Smooth muscle cell (in vitro differentiated cells): ENCODE measurements at regions not wholly inside any gene's neighbourhood (a gene's known extent, or its start where the extent isn't known, plus 50 kb on each side); places are given as distances from the start of the nearest gene placed in this dataset.

Experiments
- DNase-seq: peaks from one replicate; lab custom pipeline; 2025; ENCODE audit not compliant: unreplicated experiment; lab: John Stamatoyannopoulos, UW
- H2AFZ ChIP-seq: fragments of 200-600 bp; sonication (generic); 2 replicates; pipeline ENCODE4 v1.6.0; 2016; ENCODE audit warnings: antibody characterized with exemption, low read depth, mild to moderate bottlenecking
- H3F3A ChIP-seq: fragments of 200-600 bp; sonication (generic); 2 replicates; pipeline ENCODE4 v1.6.0; 2017; ENCODE audit warnings: antibody characterized with exemption, low read depth
- H3K27ac ChIP-seq: fragments of 200-600 bp; sonication (generic); 2 replicates; pipeline ENCODE4 v1.5.1; 2016; ENCODE audit warnings: low read depth, mild to moderate bottlenecking
- H3K27me3 ChIP-seq: fragments of 200-600 bp; sonication (generic); 2 replicates; pipeline ENCODE4 v1.6.1; 2016; ENCODE audit warnings: low read depth, mild to moderate bottlenecking
- H3K36me3 ChIP-seq: fragments of 200-600 bp; sonication (generic); 2 replicates; pipeline ENCODE4 v1.5.1; 2016; ENCODE audit warnings: low read depth
- H3K4me1 ChIP-seq: fragments of 200-600 bp; sonication (generic); 2 replicates; pipeline ENCODE4 v1.5.1; 2016; ENCODE audit warnings: low read depth
- H3K4me2 ChIP-seq: fragments of 200-600 bp; sonication (generic); 2 replicates; pipeline ENCODE4 v1.6.0; 2016; ENCODE audit warnings: mild to moderate bottlenecking
- H3K4me3 ChIP-seq: fragments of 200-600 bp; sonication (generic); 2 replicates; pipeline ENCODE4 v1.5.1; 2016; ENCODE audit warnings: mild to moderate bottlenecking
- H3K79me2 ChIP-seq: fragments of 200-600 bp; sonication (generic); 2 replicates; pipeline ENCODE4 v1.6.0; 2016; ENCODE audit warnings: low read depth, mild to moderate bottlenecking
- H3K9ac ChIP-seq: fragments of 200-600 bp; sonication (generic); 2 replicates; pipeline ENCODE4 v1.6.0; 2016; ENCODE audit warnings: low read depth
- H3K9me3 ChIP-seq: fragments of 200-600 bp; sonication (generic); replicated peaks from 2 replicates; pipeline ENCODE4 v1.5.1; 2016; ENCODE audit warnings: low read depth
- H4K20me1 ChIP-seq: fragments of 200-600 bp; sonication (generic); 2 replicates; pipeline ENCODE4 v1.6.0; 2016; ENCODE audit warnings: low read depth
- CTCF ChIP-seq: fragments of 200-600 bp; sonication (generic); IDR thresholded peaks from 2 replicates; pipeline ENCODE4 v1.5.1; 2017; ENCODE audit warnings: borderline replicate concordance, mild to moderate bottlenecking, antibody characterized with exemption; ENCODE audit not compliant: insufficient read depth, poor library complexity, severe bottlenecking
- WGBS: methylation state at CpG from one replicate; pipeline ENCODE4 v1.1.7; 2016; ENCODE audit warnings: low lambda C conversion rate; 5-methylcytosine and 5-hydroxymethylcytosine counted together

GRCh38 chr11:25211635-25212254 lies 714.9 kb downstream of the LUZP2 start:
- no peaks in the 10 kb centered on the region for H3F3A ChIP-seq
- no peaks in the 10 kb centered on the region for H3K36me3 ChIP-seq
- H3K79me2 ChIP-seq, result no peaks in the 10 kb centered on the region
- no peaks in the 10 kb centered on the region for H4K20me1 ChIP-seq
- H3K9ac ChIP-seq, result no peak overlapping the region
- no peak overlapping the region for H2AFZ ChIP-seq
- DNase-seq, result no peak
- H3K4me2 ChIP-seq, result no peak overlapping the region
- H3K4me3 ChIP-seq, result no peak overlapping the region
- H3K9me3 ChIP-seq, result no peaks in the 10 kb centered on the region
- H3K4me1 ChIP-seq, result no peaks in the 10 kb centered on the region
- no peak overlapping the region for H3K27ac ChIP-seq
- WGBS, result 69% methylated on average over 3 of the region's 3 CpGs
- TF ChIP-seq CTCF, result no peak
- H3K27me3 ChIP-seq, result no peaks in the 10 kb centered on the region

DNA sequence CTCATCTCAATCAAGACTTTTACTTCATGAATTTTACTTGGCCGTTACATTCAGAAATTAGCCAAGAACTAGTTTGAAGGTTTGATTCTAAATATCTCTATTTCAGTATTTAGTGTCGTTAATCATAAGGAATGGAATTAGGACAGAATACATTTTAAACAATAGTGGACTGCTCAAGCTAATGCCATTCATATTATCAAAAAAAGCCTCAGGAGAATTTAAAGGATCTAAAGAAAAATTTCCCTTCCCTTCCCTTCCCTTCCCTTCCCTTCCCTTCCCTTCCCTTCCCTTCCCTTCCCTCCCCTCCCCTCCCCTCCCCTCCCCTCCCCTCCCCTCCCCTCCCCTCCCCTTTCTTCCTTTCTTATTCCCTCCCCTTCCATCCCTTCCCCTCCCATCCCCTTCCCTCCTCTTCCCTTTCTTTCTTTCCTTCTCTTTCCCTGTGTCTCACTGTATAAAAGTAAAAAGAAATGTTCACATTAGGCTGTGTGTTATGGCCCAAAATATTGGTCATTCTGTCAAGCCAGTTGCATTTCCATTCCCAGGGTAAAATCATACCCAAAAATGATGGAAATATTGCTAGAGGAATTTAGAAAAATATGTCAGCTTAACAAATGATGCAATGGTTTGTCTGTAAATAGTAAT lies 717.8 kb downstream of the LUZP2 start:
- no peaks in the 10 kb centered on the region for H4K20me1 ChIP-seq
- H3K4me2 ChIP-seq, result no peak overlapping the region
- no peaks in the 10 kb centered on the region for H3F3A ChIP-seq
- no peaks in the 10 kb centered on the region for H3K27me3 ChIP-seq
- no peaks in the 10 kb centered on the region for H3K79me2 ChIP-seq
- no peaks in the 10 kb centered on the region for H3K4me1 ChIP-seq
- DNase-seq, result no peak
- 94% methylated on average over 2 of the region's 2 CpGs for WGBS
- H3K27ac ChIP-seq, result no peak overlapping the region
- no peak overlapping the region for H3K4me3 ChIP-seq
- H2AFZ ChIP-seq, result no peak overlapping the region
- no peaks in the 10 kb centered on the region for H3K9me3 ChIP-seq
- TF ChIP-seq CTCF, result no peak
- no peaks in the 10 kb centered on the region for H3K36me3 ChIP-seq
- no peak overlapping the region for H3K9ac ChIP-seq

DNA sequence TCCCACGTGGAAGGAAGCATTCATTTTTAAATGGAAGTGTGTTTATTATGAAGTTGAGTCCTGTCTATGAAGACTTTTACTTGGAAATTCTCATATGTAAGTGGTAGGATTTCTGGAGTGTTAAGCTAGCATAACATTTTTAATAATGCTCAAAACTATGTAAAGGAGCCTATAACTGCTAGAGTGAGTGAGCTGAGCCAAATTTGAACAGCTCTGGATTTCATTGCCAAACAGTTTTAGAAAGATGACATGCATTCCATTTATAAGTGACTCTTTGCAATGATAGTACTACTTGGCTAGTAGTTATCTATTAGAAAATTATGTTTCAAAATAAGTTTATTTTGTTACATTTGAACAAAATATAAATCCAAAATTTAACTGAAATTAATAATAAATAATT lies 721.2 kb downstream of the LUZP2 start:
- Histone ChIP-seq H3K4me2 (no peak overlapping the region), H3K79me2 (no peaks in the 10 kb centered on the region), H3K9me3 (no peaks in the 10 kb centered on the region), H3K4me1 (no peaks in the 10 kb centered on the region), H3K36me3 (no peaks in the 10 kb centered on the region), H2AFZ (no peak overlapping the region), H3K27me3 (no peaks in the 10 kb centered on the region), H3F3A (no peaks in the 10 kb centered on the region), H4K20me1 (no peaks in the 10 kb centered on the region), H3K27ac (no peak overlapping the region), H3K9ac (no peak overlapping the region), H3K4me3 (no peak overlapping the region)
- DNase-seq, result no peak
- no peak for TF ChIP-seq CTCF
- 84% methylated on average over 1 of the region's 1 CpG for WGBS

DNA sequence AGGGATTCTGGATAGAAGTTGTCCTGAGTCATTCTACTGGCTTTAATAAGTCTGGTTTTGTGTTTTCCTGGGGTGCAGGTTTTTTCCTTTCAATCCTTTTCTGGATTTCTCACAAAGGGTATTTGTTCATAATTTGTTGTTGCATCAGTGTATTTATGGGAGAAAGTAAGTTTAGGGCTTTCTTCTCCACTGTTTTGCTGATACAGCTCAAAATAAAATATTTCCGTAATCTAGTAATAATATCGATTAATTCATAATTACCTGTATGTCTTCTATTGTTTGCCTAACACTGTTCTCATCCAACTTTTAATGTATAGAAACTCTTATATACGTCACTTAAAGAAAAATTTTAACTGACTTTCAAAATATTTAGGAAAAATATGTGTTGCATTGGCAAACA lies 728.2 kb downstream of the LUZP2 start:
- H3K27ac ChIP-seq, result no peak overlapping the region
- H3K36me3 ChIP-seq, result no peaks in the 10 kb centered on the region
- no peaks in the 10 kb centered on the region for H3K9me3 ChIP-seq
- no peaks in the 10 kb centered on the region for H3K27me3 ChIP-seq
- H3K4me1 ChIP-seq, result no peaks in the 10 kb centered on the region
- no peaks in the 10 kb centered on the region for H4K20me1 ChIP-seq
- no peaks in the 10 kb centered on the region for H3F3A ChIP-seq
- no peak overlapping the region for H3K4me2 ChIP-seq
- no peaks in the 10 kb centered on the region for H3K79me2 ChIP-seq
- no peak overlapping the region for H3K4me3 ChIP-seq
- no peak for TF ChIP-seq CTCF
- no peak overlapping the region for H2AFZ ChIP-seq
- no peak overlapping the region for H3K9ac ChIP-seq
- 65% methylated on average over 3 of the region's 3 CpGs for WGBS
- DNase-seq, result no peak
